OCI-M1 (cell line): ENCODE measurements at regions not wholly inside any gene's neighbourhood (a gene's known extent, or its start where the extent isn't known, plus 50 kb on each side); places are given as distances from the start of the nearest gene placed in this dataset.

Source experiments
- DNase-seq: peaks from one replicate; lab custom pipeline; 2025; lab: John Stamatoyannopoulos, UW

- DNase-seq: no peak
Measured at GRCh38 chr1:221306239-221306638, 427.0 kb downstream of the HLX start.

- DNase-seq: no peak
Measured at GRCh38 chr1:221308534-221309511, 429.6 kb downstream of the HLX start.

DNA sequence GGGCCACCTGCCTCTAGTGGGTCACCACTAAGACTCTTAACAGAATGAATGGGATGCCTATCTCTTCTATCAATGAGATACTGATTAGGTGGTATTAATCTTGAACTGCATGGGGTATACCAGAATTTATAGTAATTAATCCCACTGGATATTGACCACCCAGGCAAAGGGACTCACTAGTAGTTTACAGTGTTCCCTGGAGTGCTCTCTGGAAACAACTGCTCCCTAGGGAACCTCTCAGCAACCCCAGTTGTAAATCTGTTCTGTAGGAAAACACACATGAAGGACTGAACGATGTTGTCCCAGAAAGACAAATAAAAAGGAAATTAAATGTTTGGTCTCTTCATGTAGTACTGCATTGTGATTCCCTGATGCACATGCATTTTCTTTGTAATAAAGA is 430.5 kb downstream of the HLX start:
- no peak for DNase-seq

GRCh38 chr1:221310180-221310579 is 430.9 kb downstream of the HLX start:
- no peak for DNase-seq

DNA sequence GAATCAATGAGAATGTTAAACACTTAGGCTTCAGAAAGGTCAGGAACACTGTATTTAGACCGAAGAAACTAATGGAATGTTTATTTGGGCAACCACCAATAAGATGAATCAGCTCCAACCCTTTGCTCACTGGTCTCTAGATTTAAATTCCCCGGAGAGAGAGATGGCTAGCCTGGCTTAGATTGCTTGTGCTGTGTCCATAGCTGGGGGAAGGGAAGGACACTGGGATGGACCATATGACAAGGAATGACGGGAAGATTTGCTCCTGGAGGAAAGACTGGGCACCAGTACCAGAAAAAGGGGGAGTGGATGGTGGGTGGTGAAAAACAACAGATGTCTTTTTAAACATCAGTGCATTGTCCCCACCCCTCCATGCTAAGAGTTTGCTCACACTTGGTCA is 426.6 kb downstream of the DUSP10 start:
- no peak for DNase-seq

- DNase-seq: peak; percentile 60
Measured at GRCh38 chr1:221316491-221317056, 425.3 kb downstream of the DUSP10 start.

DNA sequence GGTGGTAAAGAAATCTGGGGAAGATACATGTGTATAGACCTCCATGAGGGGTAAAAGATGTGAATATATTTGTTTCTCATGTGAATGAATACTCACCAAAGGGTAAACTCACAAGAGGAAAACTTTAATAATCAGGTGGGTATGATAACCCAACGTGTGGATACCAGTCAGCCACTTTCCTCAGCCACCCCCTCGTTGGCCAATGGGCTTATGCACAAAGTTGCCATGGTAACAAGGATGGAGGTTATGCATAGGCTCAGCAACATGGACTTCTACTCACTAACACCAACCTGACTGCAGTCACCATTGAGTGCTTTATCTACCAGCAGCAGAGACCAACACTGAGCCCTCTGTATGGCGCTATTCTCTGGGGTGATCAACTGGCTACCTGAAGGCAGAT is 424.4 kb downstream of the DUSP10 start:
- DNase-seq: no peak

DNA sequence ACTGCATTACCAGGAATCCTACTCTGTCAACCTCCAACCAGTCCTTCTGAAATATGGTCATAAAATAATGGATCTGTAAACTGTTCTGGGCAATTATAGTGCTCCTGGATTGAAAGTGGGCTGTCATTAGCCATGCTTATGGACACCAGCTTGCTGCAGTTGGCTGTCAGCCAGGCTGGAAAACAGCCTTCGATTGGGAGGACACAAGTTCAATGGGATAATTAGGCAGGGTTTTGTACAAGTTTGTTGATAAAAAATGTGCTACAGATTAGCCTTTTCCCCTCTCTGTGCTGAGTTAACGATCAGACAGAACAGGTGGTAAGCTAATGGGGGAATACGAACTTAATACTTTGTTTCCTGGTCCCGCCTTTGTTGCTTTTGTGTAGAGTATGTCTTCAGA is 413.9 kb downstream of the DUSP10 start:
- DNase-seq: no peak

GRCh38 chr1:221328371-221328770 is 413.5 kb downstream of the DUSP10 start:
- DNase-seq: no peak

- DNase-seq: no peak
Measured at GRCh38 chr1:221331273-221332183, 410.4 kb downstream of the DUSP10 start.

DNA sequence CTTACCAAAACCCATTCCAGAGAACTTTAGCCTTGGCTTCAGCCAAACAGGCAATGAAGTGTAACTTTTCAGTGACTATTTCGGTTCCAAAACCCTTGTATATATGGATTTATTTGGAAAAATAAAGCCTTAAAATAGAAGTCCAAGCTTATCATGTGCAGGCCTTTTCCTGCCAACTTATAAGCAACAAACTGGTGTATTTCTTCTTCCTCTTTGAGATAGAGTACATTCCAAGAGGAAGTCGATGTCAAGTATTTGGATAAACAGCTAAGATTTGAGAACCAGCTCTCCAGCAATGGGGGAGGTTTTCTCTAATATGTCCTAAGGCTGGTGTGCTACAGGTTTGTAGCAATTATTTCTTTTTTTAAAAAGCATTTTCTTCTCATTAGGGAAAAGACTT is 407.8 kb downstream of the DUSP10 start:
- peak; percentile 8 for DNase-seq

- peak; percentile 84 for DNase-seq
Measured at GRCh38 chr1:221335161-221336101, 406.5 kb downstream of the DUSP10 start.

DNA sequence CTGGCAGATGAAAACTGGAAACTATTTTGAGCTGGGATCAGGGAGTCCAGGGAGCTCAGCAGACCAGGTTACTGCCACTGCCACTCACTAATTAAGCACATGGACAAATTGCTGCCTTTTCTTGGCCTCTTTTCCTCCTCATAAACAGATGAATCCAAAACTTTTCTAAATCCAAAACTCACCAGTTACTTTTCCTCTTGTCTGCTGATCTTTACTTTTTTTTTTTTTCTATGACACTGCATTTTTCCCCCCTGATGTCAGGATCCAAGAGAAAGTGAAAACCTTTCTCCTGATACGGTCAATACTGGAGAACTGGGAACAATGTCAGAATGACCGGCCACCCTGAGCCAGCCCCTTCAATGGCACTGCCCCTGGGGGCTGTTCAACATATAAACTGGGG is 405.8 kb downstream of the DUSP10 start:
- no peak for DNase-seq

DNA sequence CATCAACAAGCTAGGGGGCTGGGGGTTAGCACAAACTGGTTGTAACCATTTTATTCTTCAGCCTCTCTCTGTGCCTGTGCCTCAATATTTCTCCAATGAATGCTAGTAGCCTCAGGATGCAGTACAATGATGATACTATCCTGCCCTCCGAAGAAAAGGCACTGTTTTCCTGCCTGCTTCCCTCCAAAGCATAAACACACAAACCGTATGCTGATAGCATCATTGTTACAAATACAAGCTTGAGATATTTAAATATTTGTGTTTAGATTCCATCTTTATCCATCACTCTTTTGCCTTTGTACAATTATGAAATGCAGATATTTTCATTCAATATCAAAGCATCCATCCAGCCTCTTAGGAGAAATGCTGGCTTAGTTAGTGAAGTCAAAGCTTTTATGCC is 404.8 kb downstream of the DUSP10 start:
- DNase-seq: no peak

GRCh38 chr1:221343136-221343535 is 398.8 kb downstream of the DUSP10 start:
- no peak for DNase-seq

GRCh38 chr1:221343607-221344006 is 398.3 kb downstream of the DUSP10 start:
- DNase-seq: no peak

DNA sequence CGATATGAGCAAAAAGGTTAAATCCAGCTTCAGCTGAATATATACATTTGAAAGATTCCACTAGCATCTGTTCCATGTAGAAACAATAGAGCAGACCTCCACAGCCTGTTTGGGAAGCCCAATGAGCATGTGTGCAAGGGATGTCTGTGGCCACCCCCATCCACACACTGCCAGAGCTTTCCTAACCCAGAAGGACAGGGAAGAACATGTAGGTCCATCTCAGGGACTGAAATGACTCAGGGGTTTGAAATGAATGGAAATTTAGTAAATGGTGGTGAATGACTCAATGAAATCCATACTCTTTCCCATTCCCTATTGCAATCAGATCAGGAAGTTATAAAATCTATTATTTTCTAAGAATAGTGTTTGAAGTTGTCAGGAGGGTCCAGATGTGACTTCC is 397.2 kb downstream of the DUSP10 start:
- DNase-seq: no peak

- no peak for DNase-seq
Measured at GRCh38 chr1:221347706-221348105, 394.2 kb downstream of the DUSP10 start.

DNA sequence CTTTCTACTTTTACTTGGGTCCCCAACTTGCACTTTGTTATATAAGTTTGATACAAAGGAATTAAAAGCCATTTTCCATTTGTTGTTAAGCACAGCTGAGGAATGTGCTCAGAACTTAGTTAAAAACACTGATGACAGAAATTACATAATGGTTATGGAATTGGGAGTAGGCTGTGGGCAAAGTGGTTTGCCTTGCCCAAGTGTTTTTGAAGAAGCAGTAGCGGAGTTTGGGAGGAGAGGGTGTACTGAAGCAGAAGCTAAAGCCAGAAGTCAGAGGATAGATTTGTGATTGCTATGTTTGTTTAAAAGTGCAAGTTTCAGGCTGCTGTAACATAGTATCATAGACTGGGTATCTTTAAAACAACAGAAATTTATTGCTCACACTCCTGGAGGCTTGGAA is 391.8 kb downstream of the DUSP10 start:
- no peak for DNase-seq

DNA sequence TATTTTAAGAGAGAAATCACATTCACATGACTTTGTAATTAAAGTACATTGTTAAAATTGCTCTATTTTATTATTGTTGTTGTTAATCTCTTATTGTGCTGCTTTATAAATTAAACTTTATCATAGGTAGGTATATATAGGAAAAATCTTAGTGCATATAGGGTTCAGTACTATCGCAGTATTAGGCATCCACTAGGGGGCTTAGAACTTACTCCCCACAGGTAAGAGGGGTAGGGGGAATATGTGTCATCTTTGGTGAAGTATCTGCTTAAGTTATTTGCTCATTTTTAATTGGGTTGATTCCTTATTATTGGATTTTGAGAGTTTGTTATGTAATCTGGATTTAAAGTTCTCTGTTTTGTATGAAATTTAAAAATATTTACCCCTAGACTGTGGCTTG is 385.2 kb downstream of the DUSP10 start:
- no peak for DNase-seq

DNA sequence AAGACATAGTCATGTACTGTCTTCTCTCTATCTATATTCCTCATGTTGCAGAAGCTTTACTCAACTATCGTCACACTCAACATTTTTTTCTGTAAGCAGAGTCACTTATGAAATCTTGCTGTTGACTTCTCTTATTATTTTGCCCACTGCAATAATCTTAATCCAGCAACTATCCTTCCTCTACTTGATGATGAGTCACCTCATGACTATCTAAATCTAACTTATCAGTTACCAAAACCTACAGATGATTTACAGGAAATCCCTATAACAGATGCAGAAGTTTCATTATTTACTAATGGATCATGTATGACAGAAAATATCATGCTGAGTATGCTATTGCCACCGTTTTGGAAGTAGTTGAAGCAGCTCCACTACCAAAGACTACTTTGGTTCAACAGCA is 378.9 kb downstream of the DUSP10 start:
- DNase-seq: peak; percentile 24
